Gastroesophageal sphincter (tissue), 3 donors: ENCODE measurements at regions not wholly inside any gene's neighbourhood (a gene's known extent, or its start where the extent isn't known, plus 50 kb on each side); places are given as distances from the start of the nearest gene placed in this dataset.

ENCODE experiments used
- EP300 ChIP-seq: sonication (generic); formaldehyde crosslinking; IDR thresholded peaks from one replicate; pipeline ENCODE4 v1.6.1; 2017; ENCODE audit warnings: antibody characterized with exemption, mild to moderate bottlenecking
- POLR2A ChIP-seq, 2 donors: fragments of 450-650 bp; IDR thresholded peaks; one replicate each; pipeline ENCODE4 v1.6.1; 2017; ENCODE audit warnings: antibody characterized with exemption in 2 of 2, mild to moderate bottlenecking in 2 of 2, moderate library complexity in 1 of 2
- POLR2AphosphoS5 ChIP-seq: sonication (generic); formaldehyde crosslinking; IDR thresholded peaks from one replicate; pipeline ENCODE4 v1.6.1; 2017; ENCODE audit warnings: antibody characterized with exemption
- TF ChIP-seq, protein P1 (sequence below), 4 experiments: fragments of 200-600 bp in 2 of 4; fragments of 450-650 bp in 2 of 4; sonication (generic) in 1 of 4; IDR thresholded peaks; one replicate each; pipeline ENCODE4 v1.5.1; 2017 to 2019; ENCODE audit warnings: antibody characterized with exemption in 4 of 4, mild to moderate bottlenecking in 2 of 4, moderate library complexity in 2 of 4

DNA sequence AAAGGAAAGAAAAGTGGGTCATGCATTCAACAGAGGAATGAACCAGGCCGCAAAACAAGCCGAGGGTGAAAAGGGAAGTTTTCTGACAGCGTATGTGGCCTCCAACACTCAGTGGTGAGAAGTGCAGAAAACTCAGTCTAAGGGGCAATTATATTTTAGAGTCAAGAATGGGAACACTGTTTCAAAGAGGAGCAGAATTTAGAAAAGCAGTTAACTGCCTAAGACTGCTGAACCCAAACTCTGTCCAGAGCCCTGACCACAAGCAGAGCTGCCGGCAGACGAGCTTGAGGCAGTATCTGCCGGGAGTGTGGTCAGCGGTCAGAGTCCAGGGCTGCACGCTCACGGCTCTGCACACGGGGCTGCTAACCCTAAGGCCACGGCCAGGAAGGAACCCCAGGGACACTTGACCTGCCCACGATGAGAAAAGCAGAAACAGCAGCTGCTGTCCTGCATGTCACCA lies 347.0 kb upstream of the ID2 start:
- TF ChIP-seq POLR2A (IDR thresholded peaks at IDR 0.05) (no peak), POLR2AphosphoS5 (no peak), EP300 (no peak)
- TF ChIP-seq, protein P1, sequence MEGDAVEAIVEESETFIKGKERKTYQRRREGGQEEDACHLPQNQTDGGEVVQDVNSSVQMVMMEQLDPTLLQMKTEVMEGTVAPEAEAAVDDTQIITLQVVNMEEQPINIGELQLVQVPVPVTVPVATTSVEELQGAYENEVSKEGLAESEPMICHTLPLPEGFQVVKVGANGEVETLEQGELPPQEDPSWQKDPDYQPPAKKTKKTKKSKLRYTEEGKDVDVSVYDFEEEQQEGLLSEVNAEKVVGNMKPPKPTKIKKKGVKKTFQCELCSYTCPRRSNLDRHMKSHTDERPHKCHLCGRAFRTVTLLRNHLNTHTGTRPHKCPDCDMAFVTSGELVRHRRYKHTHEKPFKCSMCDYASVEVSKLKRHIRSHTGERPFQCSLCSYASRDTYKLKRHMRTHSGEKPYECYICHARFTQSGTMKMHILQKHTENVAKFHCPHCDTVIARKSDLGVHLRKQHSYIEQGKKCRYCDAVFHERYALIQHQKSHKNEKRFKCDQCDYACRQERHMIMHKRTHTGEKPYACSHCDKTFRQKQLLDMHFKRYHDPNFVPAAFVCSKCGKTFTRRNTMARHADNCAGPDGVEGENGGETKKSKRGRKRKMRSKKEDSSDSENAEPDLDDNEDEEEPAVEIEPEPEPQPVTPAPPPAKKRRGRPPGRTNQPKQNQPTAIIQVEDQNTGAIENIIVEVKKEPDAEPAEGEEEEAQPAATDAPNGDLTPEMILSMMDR (IDR thresholded peaks at IDR 0.05), result no peak
